Activated CD8-positive, alpha-beta memory T cell treated with anti-CD3 and anti-CD28 coated beads, Interleukin-2, amount 10 ng/mL, durations not matched to agents 7 days and 5 days (primary cell): ENCODE measurements at regions not wholly inside any gene's neighbourhood (a gene's known extent, or its start where the extent isn't known, plus 50 kb on each side); places are given as distances from the start of the nearest gene placed in this dataset.
"Not testable (repeated sequence)": the region's sequence is repeated elsewhere in the genome, so short reads cannot be mapped to it uniquely, and the experiment has no call there.

Experiments used
- ATAC-seq: fragments of 150-1000 bp; cut with Tn5 transposase; one replicate; pipeline ENCODE4 v1.10.0; 2021; ENCODE audit warnings: moderate library complexity
- CTCF ChIA-PET: fragments of 350-600 bp; sonication (Branson Sonifier 250); formaldehyde crosslinking; loops from one replicate; lab custom pipeline; 2021; ENCODE audit warnings: antibody characterized with exemption; lab: Charles Lee
- DNase-seq: peaks from one replicate; pipeline ENCODE4 v3.0.0-alpha.2; 2020
- H3K27ac Mint-ChIP-seq: one replicate; pipeline ENCODE4 v1.8.0; 2021; ENCODE audit warnings: mild to moderate bottlenecking, mixed read lengths
- H3K27me3 Mint-ChIP-seq: one replicate; pipeline ENCODE4 v1.8.0; 2021; ENCODE audit warnings: mixed read lengths
- H3K36me3 Mint-ChIP-seq: one replicate; pipeline ENCODE4 v1.8.0; 2021; ENCODE audit warnings: mild to moderate bottlenecking, mixed read lengths
- H3K4me1 Mint-ChIP-seq: one replicate; pipeline ENCODE4 v1.8.0; 2021; ENCODE audit warnings: mixed read lengths
- H3K4me3 Mint-ChIP-seq: one replicate; pipeline ENCODE4 v1.8.0; 2021; ENCODE audit warnings: mild to moderate bottlenecking, moderate library complexity, mixed read lengths
- H3K9me3 Mint-ChIP-seq: one replicate; pipeline ENCODE4 v1.8.0; 2022; ENCODE audit warnings: low read depth, mixed read lengths

DNA sequence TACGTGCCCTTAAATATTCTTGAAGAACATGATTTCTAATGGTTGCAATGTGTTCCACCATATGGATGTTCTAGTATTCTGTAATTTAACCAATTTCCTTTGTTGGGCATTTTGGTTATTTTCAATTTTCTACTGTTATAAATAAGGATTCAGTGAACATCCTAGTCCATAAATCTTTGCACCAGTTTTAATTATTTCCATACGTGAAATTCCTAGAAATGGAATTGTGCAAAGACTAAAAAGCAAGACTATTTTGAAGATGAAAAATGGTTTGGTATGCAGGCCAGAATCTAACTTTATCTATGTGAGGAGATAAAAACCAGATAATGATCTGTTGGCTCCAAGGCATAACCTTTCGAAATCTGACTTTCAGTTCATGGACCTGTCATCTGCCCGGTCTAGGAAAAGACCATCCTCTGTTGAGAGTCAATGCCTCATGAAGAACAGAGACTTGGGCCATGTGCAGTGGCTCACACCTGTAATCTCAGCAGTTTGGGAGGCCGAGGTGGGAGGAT is 633.2 kb upstream of the NRP1 start:
- no peaks in the 10 kb centered on the region for H3K36me3 Mint-ChIP-seq
- H3K9me3 Mint-ChIP-seq: peaks cover 3% of the 10 kb centered on the region
- H3K4me3 Mint-ChIP-seq: no peak overlapping the region
- no peaks in the 10 kb centered on the region for H3K4me1 Mint-ChIP-seq
- ATAC-seq: no peak
- no peaks in the 10 kb centered on the region for H3K27me3 Mint-ChIP-seq
- no peak for DNase-seq
- CTCF ChIA-PET: no interaction called here
- H3K27ac Mint-ChIP-seq: no peak overlapping the region

DNA sequence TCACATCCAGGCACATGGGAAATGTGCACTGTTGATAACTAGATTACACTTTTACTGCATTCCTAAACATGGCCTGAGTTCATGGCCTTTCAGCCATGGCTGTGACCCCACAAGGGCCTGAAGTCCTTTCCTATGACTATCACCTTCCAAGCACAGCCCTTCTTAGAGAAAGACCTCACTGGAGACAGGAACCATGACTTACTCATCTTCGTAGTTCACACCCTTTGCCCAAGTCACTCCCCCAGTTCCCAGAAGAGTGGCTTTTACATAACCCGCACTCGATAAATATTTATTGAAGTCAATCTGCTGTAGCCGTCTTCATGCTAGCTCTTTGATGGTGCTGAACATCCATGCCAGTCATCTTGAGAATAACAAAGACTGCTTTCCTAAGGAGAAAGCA is 632.5 kb upstream of the NRP1 start:
- ATAC-seq: no peak
- CTCF ChIA-PET: no interaction called here
- Mint-ChIP-seq H3K27me3 (no peaks in the 10 kb centered on the region), H3K36me3 (no peaks in the 10 kb centered on the region), H3K9me3 (peaks cover 3% of the 10 kb centered on the region), H3K4me1 (no peaks in the 10 kb centered on the region), H3K27ac (no peak overlapping the region), H3K4me3 (no peak overlapping the region)
- DNase-seq: no peak

- Mint-ChIP-seq H3K4me3 (no peak overlapping the region), H3K9me3 (peaks cover 6% of the 10 kb centered on the region), H3K36me3 (no peaks in the 10 kb centered on the region), H3K4me1 (no peaks in the 10 kb centered on the region), H3K27ac (no peak overlapping the region), H3K27me3 (no peaks in the 10 kb centered on the region)
- CTCF ChIA-PET: no interaction called here
- DNase-seq (no peak), ATAC-seq (no peak)
Observed at GRCh38 chr10:33965795-33966581, 631.5 kb upstream of the NRP1 start.

DNA sequence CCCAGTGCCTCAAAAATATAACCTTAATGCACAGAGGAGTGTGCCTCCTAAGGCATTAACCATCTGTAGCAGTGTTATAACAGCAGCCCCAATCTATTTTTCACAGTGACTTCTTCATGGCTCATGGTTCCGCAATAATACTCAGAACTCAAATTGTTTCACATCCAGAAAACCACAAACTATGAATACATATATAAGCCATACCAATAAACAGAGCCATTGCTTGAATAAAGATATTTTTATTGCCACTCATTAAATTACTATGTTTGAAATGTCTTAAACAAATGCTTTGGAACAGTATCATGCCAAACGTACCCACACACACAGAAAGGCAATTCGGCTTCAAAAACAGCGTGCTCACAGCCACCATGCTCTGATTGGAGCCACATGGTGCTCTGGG is 629.3 kb upstream of the NRP1 start:
- ATAC-seq (no peak), DNase-seq (no peak)
- H3K27me3 Mint-ChIP-seq: no peaks in the 10 kb centered on the region
- H3K9me3 Mint-ChIP-seq: peaks cover 8% of the 10 kb centered on the region
- no peak overlapping the region for H3K27ac Mint-ChIP-seq
- CTCF ChIA-PET: no interaction called here
- H3K4me3 Mint-ChIP-seq: no peak overlapping the region
- H3K4me1 Mint-ChIP-seq: no peaks in the 10 kb centered on the region
- no peaks in the 10 kb centered on the region for H3K36me3 Mint-ChIP-seq

DNA sequence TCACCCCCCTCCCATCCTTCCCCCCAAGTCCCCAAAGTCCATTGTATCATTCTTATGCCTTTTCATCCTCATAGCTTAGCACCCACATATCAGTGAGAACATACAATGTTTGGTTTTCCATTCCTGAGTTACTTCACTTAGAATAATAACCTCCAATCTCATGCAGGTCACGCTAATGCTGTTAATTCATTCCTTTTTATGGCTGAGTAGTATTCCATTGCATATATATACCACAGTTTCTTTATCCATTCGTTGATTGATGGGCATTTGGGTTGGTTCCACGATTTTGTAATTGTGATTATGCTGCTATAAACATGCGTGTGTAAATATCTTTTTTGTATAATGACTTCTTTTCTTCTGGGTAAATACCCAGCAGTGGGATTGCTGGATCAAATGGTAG is 621.9 kb upstream of the NRP1 start:
- ATAC-seq, H3K27me3 Mint-ChIP-seq, CTCF ChIA-PET, H3K36me3 Mint-ChIP-seq, DNase-seq, H3K4me3 Mint-ChIP-seq, H3K27ac Mint-ChIP-seq, H3K9me3 Mint-ChIP-seq, H3K4me1 Mint-ChIP-seq: not testable (repeated sequence)

GRCh38 chr10:33955676-33956075 is 621.2 kb upstream of the NRP1 start:
- Mint-ChIP-seq H3K9me3 (peaks cover 2% of the 10 kb centered on the region), H3K27ac (no peak overlapping the region)
- CTCF ChIA-PET: no interaction called here

GRCh38 chr10:33952692-33953360 is 618.4 kb upstream of the NRP1 start:
- Mint-ChIP-seq H3K4me3 (no peak overlapping the region), H3K9me3 (no peaks in the 10 kb centered on the region), H3K4me1 (no peaks in the 10 kb centered on the region), H3K27me3 (no peaks in the 10 kb centered on the region), H3K36me3 (no peaks in the 10 kb centered on the region), H3K27ac (no peak overlapping the region)
- DNase-seq (no peak), ATAC-seq (no peak)
- CTCF ChIA-PET: no interaction called here

More at GRCh38 chr10:33955676-33956075, 621.2 kb upstream of the NRP1 start:
- Mint-ChIP-seq H3K4me1 (no peaks in the 10 kb centered on the region), H3K4me3 (no peak overlapping the region), H3K36me3 (no peaks in the 10 kb centered on the region), H3K27me3 (no peaks in the 10 kb centered on the region)
- DNase-seq (no peak), ATAC-seq (no peak)

DNA sequence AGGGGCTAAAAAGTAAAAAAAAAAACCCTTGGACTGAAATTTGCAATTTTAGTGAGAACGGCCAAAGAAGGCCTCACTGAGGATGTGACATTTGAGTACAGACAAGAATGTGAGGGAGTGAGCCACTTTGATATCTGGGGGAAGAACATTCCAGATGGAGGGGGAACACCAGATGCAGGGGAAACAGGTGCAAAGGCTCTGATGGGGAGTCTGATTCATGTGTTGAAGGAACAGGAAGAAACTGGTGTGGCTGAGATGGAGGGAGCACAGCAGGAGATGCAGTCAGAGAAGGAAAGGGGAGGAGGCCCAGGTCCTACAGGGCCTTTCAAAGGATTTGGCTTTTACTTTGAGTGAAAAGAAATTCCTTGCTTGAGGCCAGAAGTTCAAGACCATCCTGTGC is 615.7 kb upstream of the NRP1 start:
- ATAC-seq (no peak), DNase-seq (no peak)
- Mint-ChIP-seq H3K27ac (no peak overlapping the region), H3K4me1 (no peaks in the 10 kb centered on the region), H3K27me3 (no peaks in the 10 kb centered on the region), H3K9me3 (peaks cover 6% of the 10 kb centered on the region), H3K36me3 (no peaks in the 10 kb centered on the region), H3K4me3 (no peak overlapping the region)
- CTCF ChIA-PET: no interaction called here

DNA sequence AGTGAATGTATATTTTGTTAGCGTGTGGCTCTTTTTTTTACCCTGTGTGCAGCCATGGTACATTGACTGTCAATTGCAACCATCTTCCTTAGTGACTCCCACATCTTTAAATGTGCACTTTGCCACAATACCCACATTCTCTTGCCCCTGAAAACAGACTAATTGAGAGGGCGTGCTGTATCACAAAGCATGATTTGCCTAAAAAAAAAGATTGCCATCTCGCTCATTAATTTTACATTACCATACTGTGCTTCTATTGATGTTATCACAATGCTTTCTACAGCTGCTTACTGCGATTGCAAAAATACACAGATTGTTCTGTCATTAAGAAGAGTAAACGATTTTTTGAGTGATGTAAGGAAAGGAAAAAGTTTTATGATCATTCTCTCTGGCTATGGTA is 613.1 kb upstream of the NRP1 start:
- H3K4me1 Mint-ChIP-seq: no peaks in the 10 kb centered on the region
- H3K36me3 Mint-ChIP-seq: no peaks in the 10 kb centered on the region
- no peak for ATAC-seq
- DNase-seq: no peak
- H3K9me3 Mint-ChIP-seq: peaks cover 6% of the 10 kb centered on the region
- H3K27ac Mint-ChIP-seq: no peak overlapping the region
- H3K4me3 Mint-ChIP-seq: no peak overlapping the region
- CTCF ChIA-PET: no interaction called here
- H3K27me3 Mint-ChIP-seq: no peaks in the 10 kb centered on the region

- Mint-ChIP-seq H3K9me3 (peaks cover 6% of the 10 kb centered on the region), H3K27me3 (no peaks in the 10 kb centered on the region), H3K4me3 (no peak overlapping the region), H3K4me1 (no peaks in the 10 kb centered on the region), H3K27ac (no peak overlapping the region), H3K36me3 (no peaks in the 10 kb centered on the region)
- CTCF ChIA-PET: no interaction called here
- ATAC-seq (no peak), DNase-seq (no peak)
Observed at GRCh38 chr10:33945051-33945450, 610.6 kb upstream of the NRP1 start.

- no peaks in the 10 kb centered on the region for H3K27me3 Mint-ChIP-seq
- H3K9me3 Mint-ChIP-seq: peaks cover 6% of the 10 kb centered on the region
- H3K36me3 Mint-ChIP-seq: no peaks in the 10 kb centered on the region
- no peak overlapping the region for H3K4me3 Mint-ChIP-seq
- H3K27ac Mint-ChIP-seq: no peak overlapping the region
- no peak for ATAC-seq
- CTCF ChIA-PET: no interaction called here
- no peak for DNase-seq
- no peaks in the 10 kb centered on the region for H3K4me1 Mint-ChIP-seq
Observed at GRCh38 chr10:33942508-33942907, 608.0 kb upstream of the NRP1 start.

GRCh38 chr10:33939892-33940291 is 605.4 kb upstream of the NRP1 start:
- no peak for ATAC-seq
- H3K27me3 Mint-ChIP-seq: no peaks in the 10 kb centered on the region
- no peaks in the 10 kb centered on the region for H3K9me3 Mint-ChIP-seq
- H3K4me1 Mint-ChIP-seq: no peaks in the 10 kb centered on the region
- CTCF ChIA-PET: no interaction called here
- H3K4me3 Mint-ChIP-seq: no peak overlapping the region
- H3K27ac Mint-ChIP-seq: no peak overlapping the region
- no peaks in the 10 kb centered on the region for H3K36me3 Mint-ChIP-seq
- no peak for DNase-seq

DNA sequence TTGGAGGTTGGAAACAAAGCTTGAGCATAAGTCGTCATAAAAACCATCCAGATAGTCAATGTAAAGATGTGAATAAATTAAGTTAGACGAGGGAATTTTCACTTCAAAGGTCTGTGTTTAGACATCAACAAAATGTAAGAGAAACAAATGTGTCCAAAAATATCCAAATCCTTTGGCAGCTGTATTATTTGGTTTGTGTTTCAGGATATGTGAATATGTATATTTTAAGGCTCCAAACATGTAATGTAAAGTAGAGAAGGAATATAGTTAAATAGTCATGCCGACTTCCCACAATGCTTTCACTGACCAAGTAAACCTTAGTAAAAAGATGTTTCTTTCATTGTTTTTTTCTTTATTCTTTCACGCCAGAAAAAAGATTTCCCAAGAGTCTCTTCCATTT is 604.9 kb upstream of the NRP1 start:
- Mint-ChIP-seq H3K4me3 (no peak overlapping the region), H3K36me3 (no peaks in the 10 kb centered on the region), H3K9me3 (no peaks in the 10 kb centered on the region), H3K27me3 (no peaks in the 10 kb centered on the region), H3K4me1 (no peaks in the 10 kb centered on the region), H3K27ac (no peak overlapping the region)
- DNase-seq: no peak
- CTCF ChIA-PET: no interaction called here
- no peak for ATAC-seq

- no peak for DNase-seq
- Mint-ChIP-seq H3K4me3 (no peak overlapping the region), H3K27ac (no peak overlapping the region), H3K9me3 (no peaks in the 10 kb centered on the region), H3K4me1 (no peaks in the 10 kb centered on the region), H3K36me3 (no peaks in the 10 kb centered on the region), H3K27me3 (no peaks in the 10 kb centered on the region)
- CTCF ChIA-PET: no interaction called here
- no peak for ATAC-seq
Observed at GRCh38 chr10:33938001-33938400, 603.5 kb upstream of the NRP1 start.
